Spleen (tissue), 7 donors: ENCODE measurements at regions not wholly inside any gene's neighbourhood (a gene's known extent, or its start where the extent isn't known, plus 50 kb on each side); places are given as distances from the start of the nearest gene placed in this dataset.

Experiments used
- POLR2A ChIP-seq, 3 donors: fragments of 450-650 bp; IDR thresholded peaks; one replicate each; pipeline ENCODE4 v1.5.1; 2017; ENCODE audit warnings: antibody characterized with exemption in 3 of 3, mild to moderate bottlenecking in 1 of 3
- POLR2AphosphoS5 ChIP-seq, 3 donors: sonication (generic); formaldehyde crosslinking; IDR thresholded peaks; one replicate each; pipeline ENCODE4 v1.5.1; 2017; ENCODE audit warnings: antibody characterized with exemption in 3 of 3
- TF ChIP-seq, protein P1 (sequence below), 11 experiments: fragments of 200-600 bp in 7 of 11; fragments of 450-650 bp in 4 of 11; sonication (generic) in 4 of 11; IDR thresholded peaks in 8 of 11; conservative IDR thresholded peaks in 3 of 11; 1 replicate in 7 of 11; 2 replicates in 4 of 11; pipeline versions ENCODE4 v1.4.0 to v1.8.0; 2016 to 2021; ENCODE audit warnings: antibody characterized with exemption in 11 of 11, inconsistent platforms in 4 of 11, mild to moderate bottlenecking in 1 of 11
- donor health status: DM: no; HTN: no; CAD: no; lungs with moderate emphysema.
- donor health status: DM: no; HTN: no; CAD: no.
- donor health status: DM: no; HTN: no; CAD: no.

DNA sequence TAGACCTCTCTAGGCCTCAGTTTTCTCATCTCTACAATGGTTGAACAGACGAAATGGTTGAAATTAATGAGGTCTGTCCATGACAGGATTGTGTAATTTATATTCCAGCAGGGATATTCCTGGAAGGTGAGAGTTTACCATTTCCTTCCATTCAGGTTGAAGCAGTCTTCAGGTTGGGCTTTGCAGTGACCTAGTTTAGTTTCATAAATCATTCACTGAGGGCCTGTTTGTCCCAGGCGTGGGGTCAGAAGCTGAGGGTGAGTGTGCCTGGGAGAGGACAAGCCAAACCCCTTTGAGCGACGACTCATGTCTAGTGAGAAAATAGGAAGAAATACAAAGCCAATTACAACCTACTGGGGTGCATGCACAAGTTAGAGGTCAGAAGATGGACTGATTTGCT is 57.2 kb upstream of the CACNA2D3 start:
- TF ChIP-seq POLR2A (IDR thresholded peaks at IDR 0.05), result no peak
- no peak for TF ChIP-seq POLR2AphosphoS5 (IDR thresholded peaks at IDR 0.05)
- TF ChIP-seq, protein P1, sequence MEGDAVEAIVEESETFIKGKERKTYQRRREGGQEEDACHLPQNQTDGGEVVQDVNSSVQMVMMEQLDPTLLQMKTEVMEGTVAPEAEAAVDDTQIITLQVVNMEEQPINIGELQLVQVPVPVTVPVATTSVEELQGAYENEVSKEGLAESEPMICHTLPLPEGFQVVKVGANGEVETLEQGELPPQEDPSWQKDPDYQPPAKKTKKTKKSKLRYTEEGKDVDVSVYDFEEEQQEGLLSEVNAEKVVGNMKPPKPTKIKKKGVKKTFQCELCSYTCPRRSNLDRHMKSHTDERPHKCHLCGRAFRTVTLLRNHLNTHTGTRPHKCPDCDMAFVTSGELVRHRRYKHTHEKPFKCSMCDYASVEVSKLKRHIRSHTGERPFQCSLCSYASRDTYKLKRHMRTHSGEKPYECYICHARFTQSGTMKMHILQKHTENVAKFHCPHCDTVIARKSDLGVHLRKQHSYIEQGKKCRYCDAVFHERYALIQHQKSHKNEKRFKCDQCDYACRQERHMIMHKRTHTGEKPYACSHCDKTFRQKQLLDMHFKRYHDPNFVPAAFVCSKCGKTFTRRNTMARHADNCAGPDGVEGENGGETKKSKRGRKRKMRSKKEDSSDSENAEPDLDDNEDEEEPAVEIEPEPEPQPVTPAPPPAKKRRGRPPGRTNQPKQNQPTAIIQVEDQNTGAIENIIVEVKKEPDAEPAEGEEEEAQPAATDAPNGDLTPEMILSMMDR (IDR thresholded peaks at IDR 0.05 in 8 of 11, conservative IDR thresholded peaks at IDR 0.05 in 3 of 11), result no peak
